Amniotic stem cell (primary cell): ENCODE measurements at regions not wholly inside any gene's neighbourhood (a gene's known extent, or its start where the extent isn't known, plus 50 kb on each side); places are given as distances from the start of the nearest gene placed in this dataset.

Experiments
- DNase-seq: peaks from one replicate; lab custom pipeline; 2025; lab: John Stamatoyannopoulos, UW

GRCh38 chr9:116083837-116084236 is 69.8 kb upstream of the PAPPA start:
- DNase-seq, result no peak

GRCh38 chr9:116084497-116084896 is 69.1 kb upstream of the PAPPA start:
- no peak for DNase-seq

- no peak for DNase-seq
Observed at GRCh38 chr9:116087246-116087645, 66.3 kb upstream of the PAPPA start.

- no peak for DNase-seq
Observed at GRCh38 chr9:116087751-116088194, 65.8 kb upstream of the PAPPA start.

GRCh38 chr9:116088396-116088795 is 65.2 kb upstream of the PAPPA start:
- no peak for DNase-seq

GRCh38 chr9:116090030-116090770 is 63.4 kb upstream of the PAPPA start:
- no peak for DNase-seq

- no peak for DNase-seq
Observed at GRCh38 chr9:116094846-116095245, 58.7 kb upstream of the PAPPA start.

- no peak for DNase-seq
Observed at GRCh38 chr9:116095403-116095802, 58.2 kb upstream of the PAPPA start.

- DNase-seq, result no peak
Observed at GRCh38 chr9:116096046-116096445, 57.5 kb upstream of the PAPPA start.

- no peak for DNase-seq
Observed at GRCh38 chr9:116096853-116097252, 56.7 kb upstream of the PAPPA start.

GRCh38 chr9:116098476-116098875 is 55.1 kb upstream of the PAPPA start:
- no peak for DNase-seq

GRCh38 chr9:116099821-116100220 is 53.8 kb upstream of the PAPPA start:
- DNase-seq, result no peak

- no peak for DNase-seq
Observed at GRCh38 chr9:116100711-116101121, 52.9 kb upstream of the PAPPA start.

- no peak for DNase-seq
Observed at GRCh38 chr9:116101516-116101915, 52.1 kb upstream of the PAPPA start.

- DNase-seq, result no peak
Observed at GRCh38 chr9:116102596-116102995, 51.0 kb upstream of the PAPPA start.
